Lower leg skin (tissue), 3 donors: ENCODE measurements at regions not wholly inside any gene's neighbourhood (a gene's known extent, or its start where the extent isn't known, plus 50 kb on each side); places are given as distances from the start of the nearest gene placed in this dataset.

Experiments used
- CTCF ChIP-seq, 3 donors: fragments of 450-650 bp; IDR thresholded peaks; one replicate each; pipeline ENCODE4 v1.5.1; 2016; ENCODE audit warnings: antibody characterized with exemption in 3 of 3, mild to moderate bottlenecking in 3 of 3, moderate library complexity in 2 of 3
- POLR2A ChIP-seq, 2 donors: fragments of 450-650 bp; IDR thresholded peaks; one replicate each; pipeline ENCODE4 v1.6.1; 2016 to 2017; ENCODE audit warnings: antibody characterized with exemption in 2 of 2, mild to moderate bottlenecking in 1 of 2, moderate library complexity in 1 of 2

- TF ChIP-seq CTCF (IDR thresholded peaks at IDR 0.05) (no peak), POLR2A (IDR thresholded peaks at IDR 0.05) (no peak)
Measured at GRCh38 chrX:35340465-35340864, 397.9 kb downstream of the FAM47B start.
